Liver (tissue), 7 donors: ENCODE measurements at regions not wholly inside any gene's neighbourhood (a gene's known extent, or its start where the extent isn't known, plus 50 kb on each side); places are given as distances from the start of the nearest gene placed in this dataset.

Source experiments
- DNase-seq: peaks from one replicate; pipeline ENCODE4 v3.0.0-alpha.2; 2017; ENCODE audit warnings: low spot score
- H3K27ac ChIP-seq, 2 donors: one replicate each; pipeline ENCODE4 v1.7.0; 2013; ENCODE audit warnings: inconsistent platforms in 2 of 2, low read length in 2 of 2, control low read depth in 1 of 2, low read depth in 1 of 2, mild to moderate bottlenecking in 1 of 2
- H3K27me3 ChIP-seq, 4 donors: one replicate each; pipeline versions ENCODE4 v1.6.1 to v1.7.0; 2013; ENCODE audit warnings: low read length in 3 of 4, inconsistent platforms in 1 of 4, mild to moderate bottlenecking in 1 of 4, moderate library complexity in 1 of 4; ENCODE audit not compliant: control insufficient read depth in 4 of 4, insufficient read depth in 4 of 4
- H3K36me3 ChIP-seq, 4 donors: one replicate each; pipeline versions ENCODE4 v1.6.1 to v1.7.0; 2013; ENCODE audit warnings: low read length in 3 of 4, mild to moderate bottlenecking in 3 of 4, low read depth in 1 of 4, moderate library complexity in 1 of 4; ENCODE audit not compliant: control insufficient read depth in 4 of 4, insufficient read depth in 3 of 4
- H3K4me1 ChIP-seq, 4 donors: one replicate each; pipeline versions ENCODE4 v1.6.1 to v1.7.0; 2013; ENCODE audit warnings: low read length in 3 of 4, mild to moderate bottlenecking in 3 of 4, moderate library complexity in 1 of 4; ENCODE audit not compliant: control insufficient read depth in 4 of 4, insufficient read depth in 4 of 4
- H3K4me3 ChIP-seq, 3 donors: one replicate each; pipeline versions ENCODE4 v1.6.1 to v1.7.0; 2013; ENCODE audit warnings: low read length in 3 of 3, control low read depth in 1 of 3, low read depth in 1 of 3, mild to moderate bottlenecking in 1 of 3
- H3K9ac ChIP-seq, 2 donors: one replicate each; pipeline ENCODE4 v1.7.0; 2013; ENCODE audit warnings: low read length in 2 of 2, mild to moderate bottlenecking in 2 of 2, moderate library complexity in 2 of 2, control low read depth in 1 of 2, low read depth in 1 of 2
- H3K9me3 ChIP-seq, 4 donors: one replicate each; pipeline versions ENCODE4 v1.6.1 to v1.7.0; 2013; ENCODE audit warnings: low read length in 3 of 4; ENCODE audit not compliant: control insufficient read depth in 4 of 4
- ATF3 ChIP-seq: IDR thresholded peaks from 2 replicates; pipeline ENCODE4 v1.6.1; 2016; ENCODE audit warnings: antibody characterized with exemption
- CTCF ChIP-seq: fragments of 150-350 bp; IDR thresholded peaks from 2 replicates; pipeline ENCODE4 v1.5.1; 2017; ENCODE audit warnings: improper control_type of control experiment, low read depth, low read length; ENCODE audit not compliant: missing input control
- EGR1 ChIP-seq, 2 donors: IDR thresholded peaks; 2 replicates each; pipeline ENCODE4 v1.6.1; 2016 to 2018; ENCODE audit warnings: antibody characterized with exemption in 2 of 2, low read depth in 2 of 2
- FOXA1 ChIP-seq: IDR thresholded peaks from 2 replicates; pipeline ENCODE4 v1.6.1; 2016; ENCODE audit warnings: antibody characterized with exemption
- FOXA2 ChIP-seq: IDR thresholded peaks from 2 replicates; pipeline ENCODE4 v1.6.1; 2016; ENCODE audit warnings: antibody characterized with exemption
- GABPA ChIP-seq, 2 donors: IDR thresholded peaks in 1 of 2; conservative IDR thresholded peaks in 1 of 2; 2 replicates each; pipeline ENCODE4 v1.6.1; 2016; ENCODE audit warnings: antibody characterized with exemption in 2 of 2, mild to moderate bottlenecking in 1 of 2, moderate library complexity in 1 of 2
- HNF4A ChIP-seq, 2 donors: conservative IDR thresholded peaks; 2 replicates each; pipeline ENCODE4 v1.6.1; 2016; ENCODE audit warnings: antibody characterized with exemption in 2 of 2, mild to moderate bottlenecking in 2 of 2
- HNF4G ChIP-seq: IDR thresholded peaks from 2 replicates; pipeline ENCODE4 v1.6.1; 2016; ENCODE audit warnings: antibody characterized with exemption
- JUND ChIP-seq, 2 donors: IDR thresholded peaks; 2 replicates each; pipeline ENCODE4 v1.6.1; 2016; ENCODE audit warnings: antibody characterized with exemption in 2 of 2
- NR2F2 ChIP-seq: IDR thresholded peaks from 2 replicates; pipeline ENCODE4 v1.6.1; 2016; ENCODE audit warnings: antibody characterized with exemption
- RAD21 ChIP-seq, 2 donors: IDR thresholded peaks; 2 replicates each; pipeline ENCODE4 v1.6.1; 2016; ENCODE audit warnings: antibody characterized with exemption in 2 of 2, mild to moderate bottlenecking in 2 of 2
- RXRA ChIP-seq, 2 donors: IDR thresholded peaks; 2 replicates each; pipeline ENCODE4 v1.6.1; 2017 to 2018; ENCODE audit warnings: antibody characterized with exemption in 2 of 2, mild to moderate bottlenecking in 1 of 2
- SP1 ChIP-seq: IDR thresholded peaks from 2 replicates; pipeline ENCODE4 v1.6.1; 2018; ENCODE audit warnings: antibody characterized with exemption, mild to moderate bottlenecking
- TAF1 ChIP-seq: conservative IDR thresholded peaks from 2 replicates; pipeline ENCODE4 v1.6.1; 2016; ENCODE audit warnings: antibody characterized with exemption, mild to moderate bottlenecking
- YY1 ChIP-seq: IDR thresholded peaks from 2 replicates; pipeline ENCODE4 v1.6.1; 2016; ENCODE audit warnings: antibody characterized with exemption, mild to moderate bottlenecking
- ZBTB33 ChIP-seq: IDR thresholded peaks from 2 replicates; pipeline ENCODE4 v1.6.1; 2016; ENCODE audit warnings: antibody characterized with exemption
- TF ChIP-seq, protein P1 (sequence below): IDR thresholded peaks from 2 replicates; pipeline ENCODE4 v1.6.1; 2016; ENCODE audit warnings: antibody characterized with exemption
- TF ChIP-seq, protein P2 (sequence below): IDR thresholded peaks from 2 replicates; pipeline ENCODE4 v1.6.1; 2016; ENCODE audit warnings: antibody characterized with exemption, mild to moderate bottlenecking
- donor health status: healthy.
- donor health status: healthy.
- donor health status: healthy.
- donor health status: healthy.

- Histone ChIP-seq H3K4me3 (no peak overlapping the region), H3K27ac (no peak overlapping the region), H3K9me3 (no peaks in the 10 kb centered on the region), H3K9ac (no peak overlapping the region), H3K27me3 (no peaks in the 10 kb centered on the region), H3K36me3 (no peaks in the 10 kb centered on the region), H3K4me1 (no peaks in the 10 kb centered on the region)
- TF ChIP-seq NR2F2 = no peak
- no peak for TF ChIP-seq GABPA (IDR thresholded peaks at IDR 0.05 in 1 of 2, conservative IDR thresholded peaks at IDR 0.05 in 1 of 2)
- no peak for TF ChIP-seq RAD21 (IDR thresholded peaks at IDR 0.05)
- TF ChIP-seq JUND (IDR thresholded peaks at IDR 0.05) = no peak
- no peak for TF ChIP-seq RXRA (IDR thresholded peaks at IDR 0.05)
- no peak for TF ChIP-seq FOXA1
- no peak for TF ChIP-seq TAF1
- TF ChIP-seq CTCF = no peak
- no peak for TF ChIP-seq ATF3
- TF ChIP-seq EGR1 (IDR thresholded peaks at IDR 0.05; ENCODE audit: low read depth in 2 of 2) = no peak
- no peak for TF ChIP-seq HNF4G
- TF ChIP-seq, protein P1, sequence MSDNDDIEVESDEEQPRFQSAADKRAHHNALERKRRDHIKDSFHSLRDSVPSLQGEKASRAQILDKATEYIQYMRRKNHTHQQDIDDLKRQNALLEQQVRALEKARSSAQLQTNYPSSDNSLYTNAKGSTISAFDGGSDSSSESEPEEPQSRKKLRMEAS = no peak
- TF ChIP-seq YY1 = no peak
- TF ChIP-seq ZBTB33 = no peak
- no peak for TF ChIP-seq SP1
- no peak for TF ChIP-seq FOXA2
- no peak for TF ChIP-seq HNF4A (conservative IDR thresholded peaks at IDR 0.05)
- TF ChIP-seq, protein P2, sequence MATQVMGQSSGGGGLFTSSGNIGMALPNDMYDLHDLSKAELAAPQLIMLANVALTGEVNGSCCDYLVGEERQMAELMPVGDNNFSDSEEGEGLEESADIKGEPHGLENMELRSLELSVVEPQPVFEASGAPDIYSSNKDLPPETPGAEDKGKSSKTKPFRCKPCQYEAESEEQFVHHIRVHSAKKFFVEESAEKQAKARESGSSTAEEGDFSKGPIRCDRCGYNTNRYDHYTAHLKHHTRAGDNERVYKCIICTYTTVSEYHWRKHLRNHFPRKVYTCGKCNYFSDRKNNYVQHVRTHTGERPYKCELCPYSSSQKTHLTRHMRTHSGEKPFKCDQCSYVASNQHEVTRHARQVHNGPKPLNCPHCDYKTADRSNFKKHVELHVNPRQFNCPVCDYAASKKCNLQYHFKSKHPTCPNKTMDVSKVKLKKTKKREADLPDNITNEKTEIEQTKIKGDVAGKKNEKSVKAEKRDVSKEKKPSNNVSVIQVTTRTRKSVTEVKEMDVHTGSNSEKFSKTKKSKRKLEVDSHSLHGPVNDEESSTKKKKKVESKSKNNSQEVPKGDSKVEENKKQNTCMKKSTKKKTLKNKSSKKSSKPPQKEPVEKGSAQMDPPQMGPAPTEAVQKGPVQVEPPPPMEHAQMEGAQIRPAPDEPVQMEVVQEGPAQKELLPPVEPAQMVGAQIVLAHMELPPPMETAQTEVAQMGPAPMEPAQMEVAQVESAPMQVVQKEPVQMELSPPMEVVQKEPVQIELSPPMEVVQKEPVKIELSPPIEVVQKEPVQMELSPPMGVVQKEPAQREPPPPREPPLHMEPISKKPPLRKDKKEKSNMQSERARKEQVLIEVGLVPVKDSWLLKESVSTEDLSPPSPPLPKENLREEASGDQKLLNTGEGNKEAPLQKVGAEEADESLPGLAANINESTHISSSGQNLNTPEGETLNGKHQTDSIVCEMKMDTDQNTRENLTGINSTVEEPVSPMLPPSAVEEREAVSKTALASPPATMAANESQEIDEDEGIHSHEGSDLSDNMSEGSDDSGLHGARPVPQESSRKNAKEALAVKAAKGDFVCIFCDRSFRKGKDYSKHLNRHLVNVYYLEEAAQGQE = no peak
- no peak for DNase-seq
Measured at GRCh38 chr5:23257656-23258055, 249.8 kb upstream of the PRDM9 start.
